SH-SY5Y (cell line): ENCODE measurements at regions not wholly inside any gene's neighbourhood (a gene's known extent, or its start where the extent isn't known, plus 50 kb on each side); places are given as distances from the start of the nearest gene placed in this dataset.

ENCODE experiments used
- GATA2 ChIP-seq: IDR thresholded peaks from 2 replicates; pipeline ENCODE4 v1.6.1; 2011; ENCODE audit warnings: mild to moderate bottlenecking, low read depth, low read length
- GATA3 ChIP-seq: IDR thresholded peaks from 2 replicates; pipeline ENCODE4 v1.6.1; 2011; ENCODE audit warnings: low read depth, mild to moderate bottlenecking, low read length, moderate library complexity

DNA sequence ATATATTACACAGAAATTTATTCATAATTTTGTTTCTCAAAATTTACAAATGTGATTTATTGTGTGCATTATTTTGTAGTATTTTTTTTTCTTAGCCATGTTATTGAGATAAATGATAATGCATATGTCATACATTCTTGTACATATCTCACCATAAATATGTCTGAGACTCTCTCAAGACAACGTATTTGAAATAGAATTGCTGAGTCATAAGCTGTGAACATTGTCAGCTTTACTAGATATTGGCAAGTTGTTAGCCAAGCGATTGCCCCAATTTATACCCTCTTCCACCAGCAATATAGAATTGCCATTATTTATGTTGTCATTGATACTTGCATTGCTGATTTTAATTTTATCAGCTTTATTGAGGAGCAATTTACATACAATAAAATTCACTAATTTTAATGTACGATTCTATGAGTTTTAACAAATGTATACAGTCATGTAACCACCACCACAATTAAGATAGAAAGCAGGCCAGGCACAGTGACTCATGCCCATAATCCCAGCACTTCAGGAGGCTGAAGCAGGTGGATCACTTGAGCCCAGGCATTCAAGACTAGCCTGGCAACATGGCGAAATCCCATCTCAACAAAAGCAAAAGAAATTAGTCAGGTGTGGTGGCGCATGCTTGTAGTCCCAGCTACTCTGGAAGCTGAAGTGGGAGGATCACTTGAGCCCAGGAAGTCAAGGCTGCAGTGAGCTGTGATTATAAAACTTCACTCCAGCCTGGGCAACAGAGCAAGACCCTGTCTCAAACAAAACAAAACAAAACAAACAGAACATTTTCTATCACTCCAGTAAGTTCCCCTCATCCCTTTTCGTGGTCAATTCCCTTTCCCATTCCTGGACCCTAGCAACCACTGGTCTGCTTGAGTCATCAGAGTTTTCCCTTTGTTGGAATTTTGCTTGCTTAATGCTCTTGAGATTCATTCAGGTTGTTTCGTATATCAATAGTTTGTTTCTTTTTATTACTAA, 373.1 kb downstream of the MFSD1 start:
- TF ChIP-seq GATA2 = no peak
- TF ChIP-seq GATA3 = no peak
